ENCODE measurements at regions not wholly inside any gene's neighbourhood (a gene's known extent, or its start where the extent isn't known, plus 50 kb on each side); places are given as distances from the start of the nearest gene placed in this dataset.

GRCh38 chr16:77594057-77594456 is 128.3 kb upstream of the NUDT7 start:
- Mint-ChIP-seq H3K36me3 (ENCODE audit: low read depth) (no peaks in the 10 kb centered on the region), H3K27me3 (peaks cover 19% of the 10 kb centered on the region)

GRCh38 chr16:77594799-77595596 is 127.3 kb upstream of the NUDT7 start:
- Mint-ChIP-seq H3K27me3 (peaks cover 24% of the 10 kb centered on the region), H3K4me3 (no peak overlapping the region), H3K36me3 (ENCODE audit: low read depth) (no peaks in the 10 kb centered on the region), H3K4me1 (no peaks in the 10 kb centered on the region), H3K9me3 (no peaks in the 10 kb centered on the region), H3K27ac (no peak overlapping the region)
- no peak for ATAC-seq (replicated peaks)

More at GRCh38 chr16:77594057-77594456, 128.3 kb upstream of the NUDT7 start:
- H3K9me3 Mint-ChIP-seq, result no peaks in the 10 kb centered on the region
- H3K27ac Mint-ChIP-seq, result no peak overlapping the region
- H3K4me3 Mint-ChIP-seq, result no peak overlapping the region
- H3K4me1 Mint-ChIP-seq, result no peaks in the 10 kb centered on the region
- no peak for ATAC-seq (replicated peaks)

GRCh38 chr16:77596261-77596660 is 126.1 kb upstream of the NUDT7 start:
- Mint-ChIP-seq H3K4me1 (no peaks in the 10 kb centered on the region), H3K36me3 (ENCODE audit: low read depth) (no peaks in the 10 kb centered on the region), H3K27me3 (peaks cover 33% of the 10 kb centered on the region), H3K4me3 (no peak overlapping the region), H3K9me3 (no peaks in the 10 kb centered on the region), H3K27ac (no peak overlapping the region)
- no peak for ATAC-seq (replicated peaks)

GRCh38 chr16:77599793-77600415 is 122.4 kb upstream of the NUDT7 start:
- H3K9me3 Mint-ChIP-seq, result no peaks in the 10 kb centered on the region
- H3K27me3 Mint-ChIP-seq, result peaks cover 38% of the 10 kb centered on the region
- H3K27ac Mint-ChIP-seq, result no peak overlapping the region
- ATAC-seq (replicated peaks), result no peak
- H3K4me3 Mint-ChIP-seq, result no peak overlapping the region
- H3K4me1 Mint-ChIP-seq, result no peaks in the 10 kb centered on the region
- H3K36me3 Mint-ChIP-seq (ENCODE audit: low read depth), result no peaks in the 10 kb centered on the region

- Mint-ChIP-seq H3K9me3 (no peaks in the 10 kb centered on the region), H3K36me3 (ENCODE audit: low read depth) (no peaks in the 10 kb centered on the region), H3K27me3 (peaks cover 38% of the 10 kb centered on the region), H3K27ac (no peak overlapping the region), H3K4me1 (no peaks in the 10 kb centered on the region), H3K4me3 (no peak overlapping the region)
- no peak for ATAC-seq (replicated peaks)
These were observed 121.8 kb upstream of the NUDT7 start for GRCh38 chr16:77600555-77600954.

- Mint-ChIP-seq H3K27me3 (peaks cover 27% of the 10 kb centered on the region), H3K36me3 (ENCODE audit: low read depth) (no peaks in the 10 kb centered on the region), H3K4me1 (no peaks in the 10 kb centered on the region), H3K9me3 (no peaks in the 10 kb centered on the region), H3K27ac (no peak overlapping the region), H3K4me3 (no peak overlapping the region)
- ATAC-seq (replicated peaks), result no peak
These were observed 118.7 kb upstream of the NUDT7 start for GRCh38 chr16:77603656-77604055.

GRCh38 chr16:77610496-77610895 is 111.8 kb upstream of the NUDT7 start:
- Mint-ChIP-seq H3K36me3 (ENCODE audit: low read depth) (no peaks in the 10 kb centered on the region), H3K4me3 (no peak overlapping the region), H3K27me3 (peaks cover 9% of the 10 kb centered on the region), H3K9me3 (no peaks in the 10 kb centered on the region), H3K4me1 (no peaks in the 10 kb centered on the region), H3K27ac (no peak overlapping the region)
- no peak for ATAC-seq (replicated peaks)

- H3K27me3 Mint-ChIP-seq, result peaks cover 16% of the 10 kb centered on the region
- H3K9me3 Mint-ChIP-seq, result no peaks in the 10 kb centered on the region
- H3K4me3 Mint-ChIP-seq, result no peak overlapping the region
- H3K4me1 Mint-ChIP-seq, result no peaks in the 10 kb centered on the region
- no peaks in the 10 kb centered on the region for H3K36me3 Mint-ChIP-seq (ENCODE audit: low read depth)
- ATAC-seq (replicated peaks), result no peak
- H3K27ac Mint-ChIP-seq, result no peak overlapping the region
These were observed 110.9 kb upstream of the NUDT7 start for GRCh38 chr16:77611386-77611785.

- H3K27ac Mint-ChIP-seq, result no peak overlapping the region
- H3K36me3 Mint-ChIP-seq (ENCODE audit: low read depth), result no peaks in the 10 kb centered on the region
- H3K4me3 Mint-ChIP-seq, result no peak overlapping the region
These were observed 109.7 kb upstream of the NUDT7 start for GRCh38 chr16:77612596-77612995.

GRCh38 chr16:77613095-77613494 is 109.2 kb upstream of the NUDT7 start:
- Mint-ChIP-seq H3K27me3 (peaks cover 20% of the 10 kb centered on the region), H3K4me1 (no peaks in the 10 kb centered on the region), H3K27ac (no peak overlapping the region), H3K36me3 (ENCODE audit: low read depth) (no peaks in the 10 kb centered on the region), H3K9me3 (no peaks in the 10 kb centered on the region), H3K4me3 (no peak overlapping the region)
- no peak for ATAC-seq (replicated peaks)

More at GRCh38 chr16:77612596-77612995, 109.7 kb upstream of the NUDT7 start:
- Mint-ChIP-seq H3K4me1 (no peaks in the 10 kb centered on the region), H3K9me3 (no peaks in the 10 kb centered on the region), H3K27me3 (peaks cover 20% of the 10 kb centered on the region)
- ATAC-seq (replicated peaks), result no peak

- Mint-ChIP-seq H3K4me1 (no peaks in the 10 kb centered on the region), H3K27me3 (peaks cover 20% of the 10 kb centered on the region), H3K9me3 (no peaks in the 10 kb centered on the region), H3K27ac (no peak overlapping the region), H3K4me3 (no peak overlapping the region), H3K36me3 (ENCODE audit: low read depth) (no peaks in the 10 kb centered on the region)
- no peak for ATAC-seq (replicated peaks)
These were observed 104.8 kb upstream of the NUDT7 start for GRCh38 chr16:77617553-77617952.

- no peak overlapping the region for H3K27ac Mint-ChIP-seq
- ATAC-seq (replicated peaks), result no peak
- no peaks in the 10 kb centered on the region for H3K36me3 Mint-ChIP-seq (ENCODE audit: low read depth)
- no peaks in the 10 kb centered on the region for H3K9me3 Mint-ChIP-seq
- no peak overlapping the region for H3K4me3 Mint-ChIP-seq
- peaks cover 20% of the 10 kb centered on the region for H3K27me3 Mint-ChIP-seq
- H3K4me1 Mint-ChIP-seq, result no peaks in the 10 kb centered on the region
These were observed 104.3 kb upstream of the NUDT7 start for GRCh38 chr16:77617996-77618395.

GRCh38 chr16:77618951-77619350 is 103.4 kb upstream of the NUDT7 start:
- Mint-ChIP-seq H3K4me3 (no peak overlapping the region), H3K4me1 (no peaks in the 10 kb centered on the region), H3K27ac (no peak overlapping the region), H3K36me3 (ENCODE audit: low read depth) (no peaks in the 10 kb centered on the region), H3K9me3 (no peaks in the 10 kb centered on the region), H3K27me3 (peaks cover 23% of the 10 kb centered on the region)
- no peak for ATAC-seq (replicated peaks)

- ATAC-seq (replicated peaks), result no peak
- H3K4me3 Mint-ChIP-seq, result no peak overlapping the region
These were observed 98.2 kb upstream of the NUDT7 start for GRCh38 chr16:77624085-77624484.

GRCh38 chr16:77636615-77637014 is 85.7 kb upstream of the NUDT7 start:
- no peaks in the 10 kb centered on the region for H3K36me3 Mint-ChIP-seq (ENCODE audit: low read depth)
- peaks cover 19% of the 10 kb centered on the region for H3K27me3 Mint-ChIP-seq
- no peak for ATAC-seq (replicated peaks)
- no peak overlapping the region for H3K4me3 Mint-ChIP-seq
- no peak overlapping the region for H3K27ac Mint-ChIP-seq
- H3K4me1 Mint-ChIP-seq, result no peaks in the 10 kb centered on the region
- H3K9me3 Mint-ChIP-seq, result no peaks in the 10 kb centered on the region

More at GRCh38 chr16:77624085-77624484, 98.2 kb upstream of the NUDT7 start:
- Mint-ChIP-seq H3K27ac (no peak overlapping the region), H3K9me3 (no peaks in the 10 kb centered on the region), H3K36me3 (ENCODE audit: low read depth) (no peaks in the 10 kb centered on the region), H3K4me1 (no peaks in the 10 kb centered on the region), H3K27me3 (peaks cover 8% of the 10 kb centered on the region)

Data from activated T-helper 17 cell treated with anti-CD3 and anti-CD28 coated beads, Interleukin-2, amount 50 U/mL, for 72 hours (primary cell).